Cerebellar nuclear complex (tissue), 1 donor: ENCODE measurements at regions not wholly inside any gene's neighbourhood (a gene's known extent, or its start where the extent isn't known, plus 50 kb on each side); places are given as distances from the start of the nearest gene placed in this dataset.

Experiments used
- DNase-seq, 2 experiments: peaks; one replicate each; lab custom pipeline; 2025; lab: John Stamatoyannopoulos, UW

GRCh38 chr1:227370533-227371254 lies 52.4 kb upstream of the CDC42BPA start:
- no peak for DNase-seq

GRCh38 chr1:227369102-227369760 lies 50.9 kb upstream of the CDC42BPA start:
- DNase-seq = no peak
